ENCODE measurements at regions not wholly inside any gene's neighbourhood (a gene's known extent, or its start where the extent isn't known, plus 50 kb on each side); places are given as distances from the start of the nearest gene placed in this dataset.
"Not testable (repeated sequence)": the region's sequence is repeated elsewhere in the genome, so short reads cannot be mapped to it uniquely, and the experiment has no call there.

GRCh38 chr2:12488352-12489318, 228.1 kb upstream of the TRIB2 start:
- peaks cover 74% of the 10 kb centered on the region for H3K4me1 Mint-ChIP-seq
- CTCF ChIA-PET = interaction anchor here (0.9 to 2.3 kb wide), 4 partner anchors 13 to 442 kb away, joined by 3 to 9 read pairs (median 4); partner anchors contain the start of gene TRIB2

GRCh38 chr2:12490641-12491040, 226.1 kb upstream of the TRIB2 start:
- Mint-ChIP-seq H3K9me3 (peaks cover 9% of the 10 kb centered on the region), H3K27me3 (no peaks in the 10 kb centered on the region), H3K36me3 (peaks cover 25% of the 10 kb centered on the region), H3K4me3 (no peak overlapping the region), H3K27ac (no peak overlapping the region), H3K4me1 (peaks cover 73% of the 10 kb centered on the region)
- CTCF ChIA-PET = no interaction called here
- no peak for DNase-seq

More at GRCh38 chr2:12488352-12489318, 228.1 kb upstream of the TRIB2 start:
- no peaks in the 10 kb centered on the region for H3K27me3 Mint-ChIP-seq
- DNase-seq = peak; percentile 79
- H3K9me3 Mint-ChIP-seq = peaks cover 13% of the 10 kb centered on the region
- H3K27ac Mint-ChIP-seq = peak overlapping the region; percentile 95
- peaks cover 39% of the 10 kb centered on the region for H3K36me3 Mint-ChIP-seq
- peak overlapping the region; percentile 73 for H3K4me3 Mint-ChIP-seq

GRCh38 chr2:12492360-12492759, 224.4 kb upstream of the TRIB2 start:
- peaks cover 13% of the 10 kb centered on the region for H3K9me3 Mint-ChIP-seq
- H3K27me3 Mint-ChIP-seq, DNase-seq, CTCF ChIA-PET, H3K27ac Mint-ChIP-seq, H3K4me3 Mint-ChIP-seq: not testable (repeated sequence)
- peaks cover 32% of the 10 kb centered on the region for H3K36me3 Mint-ChIP-seq
- peaks cover 74% of the 10 kb centered on the region for H3K4me1 Mint-ChIP-seq

GRCh38 chr2:12493031-12493513, 223.7 kb upstream of the TRIB2 start:
- Mint-ChIP-seq H3K36me3 (peaks cover 30% of the 10 kb centered on the region), H3K4me1 (peaks cover 74% of the 10 kb centered on the region), H3K27me3 (no peaks in the 10 kb centered on the region), H3K4me3 (no peak overlapping the region), H3K9me3 (peaks cover 13% of the 10 kb centered on the region), H3K27ac (peak overlapping the region; percentile 85)
- CTCF ChIA-PET = no interaction called here
- peak; percentile 36 for DNase-seq

- no peak for DNase-seq
- Mint-ChIP-seq H3K36me3 (peaks cover 42% of the 10 kb centered on the region), H3K4me1 (peaks cover 78% of the 10 kb centered on the region), H3K9me3 (peaks cover 20% of the 10 kb centered on the region), H3K27ac (peak overlapping the region; percentile 74), H3K4me3 (no peak overlapping the region), H3K27me3 (no peaks in the 10 kb centered on the region)
- CTCF ChIA-PET = no interaction called here
Measured at GRCh38 chr2:12495247-12495868, 221.4 kb upstream of the TRIB2 start.

- Mint-ChIP-seq H3K9me3 (peaks cover 17% of the 10 kb centered on the region), H3K4me3 (no peak overlapping the region), H3K27me3 (no peaks in the 10 kb centered on the region), H3K36me3 (peaks cover 42% of the 10 kb centered on the region), H3K27ac (peak overlapping the region; percentile 83), H3K4me1 (peaks cover 90% of the 10 kb centered on the region)
- DNase-seq = no peak
- CTCF ChIA-PET = no interaction called here
Measured at GRCh38 chr2:12498286-12498685, 218.4 kb upstream of the TRIB2 start.

- no peaks in the 10 kb centered on the region for H3K27me3 Mint-ChIP-seq
- no peak for DNase-seq
- H3K36me3 Mint-ChIP-seq = peaks cover 44% of the 10 kb centered on the region
- H3K4me1 Mint-ChIP-seq = peaks cover 90% of the 10 kb centered on the region
- peak overlapping the region; percentile 83 for H3K27ac Mint-ChIP-seq
- CTCF ChIA-PET = no interaction called here
- H3K9me3 Mint-ChIP-seq = peaks cover 18% of the 10 kb centered on the region
- H3K4me3 Mint-ChIP-seq = no peak overlapping the region
Measured at GRCh38 chr2:12498704-12499103, 218.0 kb upstream of the TRIB2 start.

GRCh38 chr2:12500899-12501298, 215.8 kb upstream of the TRIB2 start:
- no peak for DNase-seq
- Mint-ChIP-seq H3K4me1 (peaks cover 97% of the 10 kb centered on the region), H3K9me3 (peaks cover 17% of the 10 kb centered on the region), H3K36me3 (peaks cover 63% of the 10 kb centered on the region), H3K4me3 (peak overlapping the region; percentile 45), H3K27me3 (no peaks in the 10 kb centered on the region), H3K27ac (peak overlapping the region; percentile 98)
- CTCF ChIA-PET = interaction anchor here (1.3 to 1.8 kb wide), 4 partner anchors 13 to 215 kb away, joined by 3 to 9 read pairs (median 4); no protein-coding TSS in a partner anchor

GRCh38 chr2:12501469-12502158, 215.1 kb upstream of the TRIB2 start:
- H3K36me3 Mint-ChIP-seq = peaks cover 59% of the 10 kb centered on the region
- peak overlapping the region; percentile 98 for H3K27ac Mint-ChIP-seq
- H3K9me3 Mint-ChIP-seq = peaks cover 13% of the 10 kb centered on the region
- DNase-seq = peak; percentile 91
- H3K4me1 Mint-ChIP-seq = peaks cover 98% of the 10 kb centered on the region
- no peaks in the 10 kb centered on the region for H3K27me3 Mint-ChIP-seq
- CTCF ChIA-PET = interaction anchor here (1.3 to 1.8 kb wide), 4 partner anchors 13 to 215 kb away, joined by 3 to 9 read pairs (median 4); no protein-coding TSS in a partner anchor
- peak overlapping the region; percentile 45 for H3K4me3 Mint-ChIP-seq

- H3K4me3 Mint-ChIP-seq = no peak overlapping the region
- H3K27ac Mint-ChIP-seq = peak overlapping the region; percentile 98
- H3K36me3 Mint-ChIP-seq = peaks cover 63% of the 10 kb centered on the region
- H3K27me3 Mint-ChIP-seq = no peaks in the 10 kb centered on the region
- CTCF ChIA-PET = interaction anchor here (1.0 to 1.8 kb wide), 2 partner anchors 12 to 14 kb away, joined by 3 to 4 read pairs; no protein-coding TSS in a partner anchor
- H3K4me1 Mint-ChIP-seq = peaks cover 99% of the 10 kb centered on the region
- no peak for DNase-seq
- peaks cover 15% of the 10 kb centered on the region for H3K9me3 Mint-ChIP-seq
Measured at GRCh38 chr2:12502759-12503158, 214.0 kb upstream of the TRIB2 start.

- peaks cover 14% of the 10 kb centered on the region for H3K9me3 Mint-ChIP-seq
- no peak for DNase-seq
- H3K27me3 Mint-ChIP-seq = no peaks in the 10 kb centered on the region
- CTCF ChIA-PET = interaction anchor here (0.9 kb wide), 1 partner anchor 754 kb away, joined by 4 read pairs; no protein-coding TSS in a partner anchor
- peak overlapping the region; percentile 98 for H3K27ac Mint-ChIP-seq
- H3K4me3 Mint-ChIP-seq = no peak overlapping the region
- H3K4me1 Mint-ChIP-seq = peaks cover 96% of the 10 kb centered on the region
- peaks cover 53% of the 10 kb centered on the region for H3K36me3 Mint-ChIP-seq
Measured at GRCh38 chr2:12504443-12504842, 212.3 kb upstream of the TRIB2 start.

GRCh38 chr2:12506846-12507245, 209.9 kb upstream of the TRIB2 start:
- CTCF ChIA-PET = interaction anchor here (1.2 kb wide), 1 partner anchor 10 kb away, joined by 3 read pairs; no protein-coding TSS in a partner anchor
- peaks cover 86% of the 10 kb centered on the region for H3K4me1 Mint-ChIP-seq
- no peak overlapping the region for H3K4me3 Mint-ChIP-seq

GRCh38 chr2:12507295-12507694, 209.4 kb upstream of the TRIB2 start:
- CTCF ChIA-PET = no interaction called here
- peak overlapping the region; percentile 66 for H3K27ac Mint-ChIP-seq

More at GRCh38 chr2:12506846-12507245, 209.9 kb upstream of the TRIB2 start:
- Mint-ChIP-seq H3K27ac (peak overlapping the region; percentile 60), H3K27me3 (no peaks in the 10 kb centered on the region), H3K9me3 (peaks cover 27% of the 10 kb centered on the region), H3K36me3 (peaks cover 55% of the 10 kb centered on the region)
- no peak for DNase-seq

More at GRCh38 chr2:12507295-12507694, 209.4 kb upstream of the TRIB2 start:
- Mint-ChIP-seq H3K4me1 (peaks cover 86% of the 10 kb centered on the region), H3K9me3 (peaks cover 29% of the 10 kb centered on the region), H3K36me3 (peaks cover 59% of the 10 kb centered on the region), H3K4me3 (no peak overlapping the region), H3K27me3 (no peaks in the 10 kb centered on the region)
- peak; percentile 53 for DNase-seq
